ENCODE measurements at regions not wholly inside any gene's neighbourhood (a gene's known extent, or its start where the extent isn't known, plus 50 kb on each side); places are given as distances from the start of the nearest gene placed in this dataset.
"Not testable (repeated sequence)": the region's sequence is repeated elsewhere in the genome, so short reads cannot be mapped to it uniquely, and the experiment has no call there.

GRCh38 chr1:5769146-5769545 lies 223.1 kb downstream of the NPHP4 start:
- TF ChIP-seq CTCF (IDR thresholded peaks at IDR 0.05; ENCODE audit: insufficient read depth, low read depth, low read length, missing control alignments), result no peak
- H3K4me3 ChIP-seq (ENCODE audit: low read length), result no peak overlapping the region
- no peak for DNase-seq (ENCODE audit: low read depth)

GRCh38 chr1:5768014-5768413 lies 224.2 kb downstream of the NPHP4 start:
- H3K4me3 ChIP-seq (ENCODE audit: low read length), result no peak overlapping the region
- DNase-seq (ENCODE audit: low read depth), result no peak
- no peak for TF ChIP-seq CTCF (IDR thresholded peaks at IDR 0.05; ENCODE audit: insufficient read depth, low read depth, low read length, missing control alignments)

- not testable (repeated sequence) for H3K4me3 ChIP-seq (ENCODE audit: low read length); DNase-seq (ENCODE audit: low read depth)
These were observed 225.2 kb downstream of the NPHP4 start for GRCh38 chr1:5766996-5767395.

- no peak overlapping the region for H3K4me3 ChIP-seq (ENCODE audit: low read length)
- no peak for TF ChIP-seq CTCF (IDR thresholded peaks at IDR 0.05; ENCODE audit: insufficient read depth, low read depth, low read length, missing control alignments)
- no peak for DNase-seq (ENCODE audit: low read depth)
These were observed 226.0 kb downstream of the NPHP4 start for GRCh38 chr1:5765997-5766913.

GRCh38 chr1:5765483-5765882 lies 226.7 kb downstream of the NPHP4 start:
- no peak for TF ChIP-seq CTCF (IDR thresholded peaks at IDR 0.05; ENCODE audit: insufficient read depth, low read depth, low read length, missing control alignments)
- no peak overlapping the region for H3K4me3 ChIP-seq (ENCODE audit: low read length)
- DNase-seq (ENCODE audit: low read depth), result no peak

DNA sequence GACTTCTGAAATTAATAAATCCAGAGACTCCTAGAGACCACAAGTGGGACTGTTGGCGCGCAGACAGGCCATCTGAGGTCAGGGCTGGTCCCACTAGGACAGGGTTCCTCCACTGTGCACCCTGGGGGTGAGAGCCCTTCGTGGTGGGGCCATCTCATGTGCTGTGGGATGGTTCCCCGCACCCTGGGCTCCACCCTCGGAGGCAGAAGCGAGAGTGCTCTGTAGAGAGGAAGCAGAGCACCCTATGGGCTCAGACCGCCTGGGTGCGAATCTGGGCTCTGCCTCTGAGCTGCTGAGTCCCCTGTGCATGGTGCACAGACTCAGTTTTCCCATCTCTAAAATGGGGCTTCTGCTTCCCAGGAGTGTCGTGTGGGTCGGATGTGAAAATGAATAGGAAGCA lies 227.3 kb downstream of the NPHP4 start:
- TF ChIP-seq CTCF (IDR thresholded peaks at IDR 0.05; ENCODE audit: insufficient read depth, low read depth, low read length, missing control alignments), result no peak
- H3K4me3 ChIP-seq (ENCODE audit: low read length), result no peak overlapping the region
- DNase-seq (ENCODE audit: low read depth), result no peak

- DNase-seq (ENCODE audit: low read depth), result no peak
- TF ChIP-seq CTCF (IDR thresholded peaks at IDR 0.05; ENCODE audit: insufficient read depth, low read depth, low read length, missing control alignments), result no peak
- H3K4me3 ChIP-seq (ENCODE audit: low read length), result no peak overlapping the region
These were observed 227.8 kb downstream of the NPHP4 start for GRCh38 chr1:5764464-5764863.
